Tibial nerve (tissue), 4 donors: ENCODE measurements at regions not wholly inside any gene's neighbourhood (a gene's known extent, or its start where the extent isn't known, plus 50 kb on each side); places are given as distances from the start of the nearest gene placed in this dataset. TPM values are rescaled to one million over a fixed set of nuclear protein-coding genes. Genes with fewer than 3 reads are reported as not detected.

Experiments
- DNase-seq, 2 donors: peaks; one replicate each; pipeline ENCODE4 v3.0.0-alpha.2; 2019; ENCODE audit warnings: low spot score in 2 of 2
- H3K27ac ChIP-seq, 4 donors: fragments of 200-600 bp; sonication (generic) in 3 of 4; one replicate each; pipeline ENCODE4 v1.5.1; 2017 to 2019; ENCODE audit warnings: mild to moderate bottlenecking in 1 of 4
- H3K27me3 ChIP-seq, 2 donors: fragments of 200-600 bp; sonication (generic) in 1 of 2; one replicate each; pipeline versions ENCODE4 v1.5.1 to v1.6.0; 2017 to 2019
- H3K36me3 ChIP-seq, 3 donors: fragments of 200-600 bp; sonication (generic); one replicate each; pipeline ENCODE4 v1.5.1; 2018 to 2019
- H3K4me1 ChIP-seq, 4 donors: fragments of 200-600 bp; sonication (generic) in 3 of 4; one replicate each; pipeline ENCODE4 v1.5.1; 2017 to 2019
- H3K4me3 ChIP-seq, 4 donors: fragments of 200-600 bp; sonication (generic) in 3 of 4; one replicate each; pipeline ENCODE4 v1.5.1; 2017 to 2019; ENCODE audit warnings: mild to moderate bottlenecking in 1 of 4, moderate library complexity in 1 of 4
- H3K9me3 ChIP-seq, 4 donors: fragments of 200-600 bp; sonication (generic) in 3 of 4; one replicate each; pipeline ENCODE4 v1.5.1; 2017 to 2019
- CTCF ChIP-seq, 5 experiments: fragments of 200-600 bp in 3 of 5; fragments of 450-650 bp in 2 of 5; sonication (generic) in 3 of 5; IDR thresholded peaks; one replicate each; pipeline ENCODE4 v1.5.1; 2016 to 2019; ENCODE audit warnings: antibody characterized with exemption in 5 of 5, mild to moderate bottlenecking in 3 of 5, moderate library complexity in 2 of 5
- EP300 ChIP-seq, 2 donors: sonication (generic); formaldehyde crosslinking; IDR thresholded peaks; one replicate each; pipeline ENCODE4 v1.6.1; 2017; ENCODE audit warnings: antibody characterized with exemption in 2 of 2, mild to moderate bottlenecking in 1 of 2
- POLR2A ChIP-seq, 2 donors: fragments of 450-650 bp; IDR thresholded peaks; one replicate each; pipeline ENCODE4 v1.6.1; 2017; ENCODE audit warnings: antibody characterized with exemption in 2 of 2, mild to moderate bottlenecking in 2 of 2, moderate library complexity in 2 of 2
- WGBS, 2 donors: methylation state at CpG; one replicate each; pipeline ENCODE4 v1.1.5; 2018; 5-methylcytosine and 5-hydroxymethylcytosine counted together
- small RNA-seq: library from RNA; depleted of rRNA; stranded (forward); fragments of <200 nt; gene quantifications from one replicate; pipeline ENCODE3, GENCODE V24; 2016

- no peak overlapping the region for H3K4me3 ChIP-seq
- H3K4me1 ChIP-seq: peaks cover 0 to 6% (median 0%) of the 10 kb centered on the region in 4 donors
- H3K9me3 ChIP-seq: no peaks in the 10 kb centered on the region
- no peak overlapping the region for H3K27ac ChIP-seq
- no peaks in the 10 kb centered on the region for H3K27me3 ChIP-seq
- no peaks in the 10 kb centered on the region for H3K36me3 ChIP-seq
- WGBS, 2 donors: 0 to 31% methylated on average over 2 of the region's 2 CpGs
- TF ChIP-seq CTCF (IDR thresholded peaks at IDR 0.05): no peak
- TF ChIP-seq EP300 (IDR thresholded peaks at IDR 0.05): no peak
- no peak for TF ChIP-seq POLR2A (IDR thresholded peaks at IDR 0.05)
- DNase-seq: no peak
Measured at GRCh38 chr6:43837507-43837906, 67.5 kb downstream of the VEGFA start.

GRCh38 chr6:43836507-43837240, 66.7 kb downstream of the VEGFA start:
- H3K9me3 ChIP-seq: no peaks in the 10 kb centered on the region
- WGBS, 2 donors: 81 to 85% methylated on average over 7 of the region's 7 CpGs
- peaks cover 0 to 6% (median 0%) of the 10 kb centered on the region in 4 donors for H3K4me1 ChIP-seq
- H3K27me3 ChIP-seq: no peaks in the 10 kb centered on the region
- TF ChIP-seq CTCF (IDR thresholded peaks at IDR 0.05) (no peak), EP300 (IDR thresholded peaks at IDR 0.05) (no peak), POLR2A (IDR thresholded peaks at IDR 0.05) (no peak)
- H3K36me3 ChIP-seq: no peaks in the 10 kb centered on the region
- H3K27ac ChIP-seq: no peak overlapping the region
- H3K4me3 ChIP-seq: no peak overlapping the region
- DNase-seq: no peak

Small RNA genes in the stretch of these regions (small RNA-seq; reads per million reads assigned to genes)
- not detected for gene AL157371.1
